Thyroid gland (tissue), 4 donors: ENCODE measurements at regions not wholly inside any gene's neighbourhood (a gene's known extent, or its start where the extent isn't known, plus 50 kb on each side); places are given as distances from the start of the nearest gene placed in this dataset.

Source experiments
- DNase-seq, 2 donors: peaks; one replicate each; pipeline ENCODE4 v3.0.0-alpha.2; 2019
- H3K27ac ChIP-seq, 3 donors: fragments of 200-600 bp; sonication (generic); 1 replicate in 2 of 3; 2 replicates in 1 of 3; pipeline ENCODE4 v1.5.1; 2016 to 2019; ENCODE audit warnings: mild to moderate bottlenecking in 1 of 3, moderate library complexity in 1 of 3
- H3K27me3 ChIP-seq: fragments of 200-600 bp; sonication (generic); one replicate; pipeline ENCODE4 v1.5.1; 2019
- H3K36me3 ChIP-seq, 2 donors: fragments of 200-600 bp; sonication (generic); one replicate each; pipeline ENCODE4 v1.5.1; 2016 to 2019
- H3K4me1 ChIP-seq, 2 donors: fragments of 200-600 bp; sonication (generic); one replicate each; pipeline ENCODE4 v1.5.1; 2017 to 2019
- H3K4me3 ChIP-seq, 3 donors: fragments of 200-600 bp; sonication (generic); replicated peaks in 1 of 3; 1 replicate in 2 of 3; 2 replicates in 1 of 3; pipeline ENCODE4 v1.5.1; 2016; ENCODE audit warnings: mild to moderate bottlenecking in 1 of 3
- H3K9me3 ChIP-seq: fragments of 200-600 bp; sonication (generic); one replicate; pipeline ENCODE4 v1.5.1; 2017
- POLR2A ChIP-seq, 2 donors: fragments of 450-650 bp; IDR thresholded peaks; one replicate each; pipeline ENCODE4 v1.6.1; 2017; ENCODE audit warnings: antibody characterized with exemption in 2 of 2, mild to moderate bottlenecking in 2 of 2, moderate library complexity in 1 of 2
- WGBS, 2 donors: methylation state at CpG; one replicate each; pipeline ENCODE4 v1.1.5; 2017; 5-methylcytosine and 5-hydroxymethylcytosine counted together
- intact Hi-C: fragments of 100-400 bp; cut with DNase I; formaldehyde crosslinking; loops from one replicate; pipeline ENCODE4 v1.15.1; 2023
- TF ChIP-seq, protein P1 (sequence below), 6 experiments: fragments of 200-600 bp in 3 of 6; fragments of 450-650 bp in 3 of 6; sonication (generic) in 3 of 6; IDR thresholded peaks; one replicate each; pipeline ENCODE4 v1.5.1; 2016 to 2019; ENCODE audit warnings: antibody characterized with exemption in 6 of 6, mild to moderate bottlenecking in 2 of 6, inconsistent platforms in 1 of 6, moderate library complexity in 1 of 6

DNA sequence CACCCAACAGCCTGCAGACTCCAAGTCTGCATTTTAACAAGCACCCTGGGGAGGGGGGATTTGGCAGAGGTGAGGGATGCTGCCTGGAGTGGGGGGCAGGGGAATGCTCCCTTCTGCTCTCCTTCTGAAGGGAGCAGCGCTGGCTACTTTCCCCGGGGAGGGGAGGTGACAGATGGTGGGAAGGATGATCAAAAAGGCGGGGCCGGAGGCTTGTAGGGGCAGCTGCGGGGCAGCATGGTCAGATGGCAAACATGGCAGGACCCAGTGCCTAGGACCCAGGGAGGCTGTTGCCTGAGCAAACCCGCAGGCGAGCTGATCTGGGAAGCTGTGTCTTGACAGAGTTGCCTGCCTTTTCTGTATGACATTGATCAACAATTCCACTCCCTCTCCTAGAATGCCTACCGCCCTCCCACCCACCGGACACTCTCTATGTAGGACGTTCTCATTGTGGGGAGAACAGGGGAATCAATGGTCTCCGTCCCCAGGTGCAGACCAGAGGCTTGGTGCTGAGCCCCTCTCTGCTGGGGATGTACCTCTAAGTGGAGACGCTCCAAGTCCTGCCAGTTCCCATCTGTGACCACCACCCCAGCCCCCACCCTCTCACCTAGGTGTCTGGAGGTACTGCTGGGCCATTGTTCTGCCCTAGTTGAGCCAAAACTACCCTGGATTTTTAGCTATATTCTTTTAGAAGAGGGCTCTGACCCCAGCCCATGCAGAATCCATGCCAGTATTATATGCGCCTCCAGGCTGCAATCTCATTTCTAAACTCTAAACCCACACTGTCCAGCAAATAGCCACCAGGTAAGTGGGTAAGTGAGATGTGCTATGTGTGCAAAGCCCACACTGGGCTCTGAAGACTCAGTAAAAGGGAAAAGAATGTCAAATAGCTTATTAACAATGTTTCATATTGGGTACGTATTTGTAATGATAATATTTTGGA lies 89.7 kb upstream of the SEC11C start:
- Histone ChIP-seq H3K27me3 (no peaks in the 10 kb centered on the region), H3K36me3 (no peaks in the 10 kb centered on the region), H3K27ac (no peak overlapping the region), H3K4me1 (peaks cover 19 to 31% of the 10 kb centered on the region in 2 donors), H3K9me3 (no peaks in the 10 kb centered on the region), H3K4me3 (no peak overlapping the region)
- 83 to 88% methylated on average over 11 to 14 of the region's 14 CpGs for WGBS, 2 donors
- no peak for DNase-seq
- intact Hi-C loops = loop anchor here (10.0 kb wide), 2 partner anchors 45 to 195 kb away; no protein-coding TSS in a partner anchor
- no peak for TF ChIP-seq POLR2A (IDR thresholded peaks at IDR 0.05)
- TF ChIP-seq, protein P1, sequence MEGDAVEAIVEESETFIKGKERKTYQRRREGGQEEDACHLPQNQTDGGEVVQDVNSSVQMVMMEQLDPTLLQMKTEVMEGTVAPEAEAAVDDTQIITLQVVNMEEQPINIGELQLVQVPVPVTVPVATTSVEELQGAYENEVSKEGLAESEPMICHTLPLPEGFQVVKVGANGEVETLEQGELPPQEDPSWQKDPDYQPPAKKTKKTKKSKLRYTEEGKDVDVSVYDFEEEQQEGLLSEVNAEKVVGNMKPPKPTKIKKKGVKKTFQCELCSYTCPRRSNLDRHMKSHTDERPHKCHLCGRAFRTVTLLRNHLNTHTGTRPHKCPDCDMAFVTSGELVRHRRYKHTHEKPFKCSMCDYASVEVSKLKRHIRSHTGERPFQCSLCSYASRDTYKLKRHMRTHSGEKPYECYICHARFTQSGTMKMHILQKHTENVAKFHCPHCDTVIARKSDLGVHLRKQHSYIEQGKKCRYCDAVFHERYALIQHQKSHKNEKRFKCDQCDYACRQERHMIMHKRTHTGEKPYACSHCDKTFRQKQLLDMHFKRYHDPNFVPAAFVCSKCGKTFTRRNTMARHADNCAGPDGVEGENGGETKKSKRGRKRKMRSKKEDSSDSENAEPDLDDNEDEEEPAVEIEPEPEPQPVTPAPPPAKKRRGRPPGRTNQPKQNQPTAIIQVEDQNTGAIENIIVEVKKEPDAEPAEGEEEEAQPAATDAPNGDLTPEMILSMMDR (IDR thresholded peaks at IDR 0.05) = no peak

DNA sequence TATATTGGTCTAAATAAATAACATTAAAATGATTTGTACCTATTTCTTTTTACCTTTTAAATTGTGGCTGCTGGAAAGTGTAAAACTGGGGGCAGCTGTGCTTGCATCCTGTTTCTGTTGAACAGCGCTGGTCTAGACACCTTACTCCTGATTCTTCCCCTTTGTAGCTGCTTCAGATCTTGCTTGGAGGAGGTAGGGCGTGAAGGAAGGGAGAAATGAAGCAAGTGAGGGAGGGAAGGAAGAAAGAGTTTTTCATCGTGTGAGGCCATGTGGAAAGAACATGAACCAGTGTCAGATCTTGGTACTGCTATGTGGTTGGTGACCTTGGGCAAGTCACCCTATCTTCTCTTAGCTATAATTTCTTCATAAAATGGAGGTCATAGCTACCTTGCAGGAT lies 89.0 kb upstream of the SEC11C start:
- TF ChIP-seq, protein P1 (IDR thresholded peaks at IDR 0.05) = no peak
- TF ChIP-seq POLR2A (IDR thresholded peaks at IDR 0.05) = no peak
- Histone ChIP-seq H3K36me3 (no peaks in the 10 kb centered on the region), H3K4me3 (no peak overlapping the region), H3K4me1 (peaks cover 25 to 35% of the 10 kb centered on the region in 2 donors), H3K9me3 (no peaks in the 10 kb centered on the region), H3K27ac (no peak overlapping the region), H3K27me3 (no peaks in the 10 kb centered on the region)
- intact Hi-C loops = loop anchor here (10.0 kb wide), 2 partner anchors 46 to 196 kb away; no protein-coding TSS in a partner anchor
- no peak for DNase-seq
- WGBS, 2 donors = 88 to 90% methylated on average over 3 of the region's 3 CpGs

DNA sequence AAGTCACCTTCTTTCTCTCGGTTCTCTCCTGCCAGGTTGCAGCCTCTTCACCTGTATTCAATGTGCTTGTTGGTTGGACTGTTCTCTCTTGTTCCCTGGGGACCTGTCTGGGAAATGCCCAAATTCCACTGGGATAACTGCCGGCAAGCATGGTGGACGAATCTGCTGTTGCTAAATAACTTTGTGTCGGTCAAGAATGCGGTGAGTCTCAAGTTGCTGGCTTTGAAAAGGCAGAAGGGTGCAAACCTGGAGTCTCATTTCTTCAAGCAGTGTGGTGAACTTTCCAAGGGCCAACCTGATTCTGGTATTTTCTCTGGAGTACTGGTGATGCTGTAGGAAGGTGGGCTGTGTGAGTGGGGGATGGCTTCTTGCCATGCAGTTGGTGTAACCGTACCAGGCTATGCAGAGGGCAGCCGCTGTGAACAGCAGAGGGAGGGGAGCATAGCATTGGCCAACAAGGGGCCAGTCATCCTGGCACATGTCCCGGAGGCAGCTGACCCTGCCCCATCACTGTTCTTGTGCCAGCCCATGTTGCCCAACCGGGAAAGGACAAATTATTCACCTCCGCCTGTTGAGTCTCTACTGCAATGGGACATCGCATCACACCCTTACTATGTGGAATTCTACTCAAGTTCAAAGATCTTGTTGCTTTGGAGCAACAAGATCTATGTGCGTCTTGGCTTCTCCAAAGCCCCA lies 88.1 kb upstream of the SEC11C start:
- no peaks in the 10 kb centered on the region for H3K27me3 ChIP-seq
- WGBS, 2 donors = 78 to 89% methylated on average over 11 to 12 of the region's 12 CpGs
- no peak for TF ChIP-seq POLR2A (IDR thresholded peaks at IDR 0.05)
- TF ChIP-seq, protein P1 (IDR thresholded peaks at IDR 0.05) = no peak
- peaks cover 25 to 35% of the 10 kb centered on the region in 2 donors for H3K4me1 ChIP-seq
- peak; percentile 27 to 39 for DNase-seq
- H3K36me3 ChIP-seq = no peaks in the 10 kb centered on the region
- no peaks in the 10 kb centered on the region for H3K9me3 ChIP-seq
- intact Hi-C loops = loop anchor here (10.0 kb wide), 2 partner anchors 47 to 197 kb away; no protein-coding TSS in a partner anchor
- no peak overlapping the region for H3K27ac ChIP-seq
- no peak overlapping the region for H3K4me3 ChIP-seq

DNA sequence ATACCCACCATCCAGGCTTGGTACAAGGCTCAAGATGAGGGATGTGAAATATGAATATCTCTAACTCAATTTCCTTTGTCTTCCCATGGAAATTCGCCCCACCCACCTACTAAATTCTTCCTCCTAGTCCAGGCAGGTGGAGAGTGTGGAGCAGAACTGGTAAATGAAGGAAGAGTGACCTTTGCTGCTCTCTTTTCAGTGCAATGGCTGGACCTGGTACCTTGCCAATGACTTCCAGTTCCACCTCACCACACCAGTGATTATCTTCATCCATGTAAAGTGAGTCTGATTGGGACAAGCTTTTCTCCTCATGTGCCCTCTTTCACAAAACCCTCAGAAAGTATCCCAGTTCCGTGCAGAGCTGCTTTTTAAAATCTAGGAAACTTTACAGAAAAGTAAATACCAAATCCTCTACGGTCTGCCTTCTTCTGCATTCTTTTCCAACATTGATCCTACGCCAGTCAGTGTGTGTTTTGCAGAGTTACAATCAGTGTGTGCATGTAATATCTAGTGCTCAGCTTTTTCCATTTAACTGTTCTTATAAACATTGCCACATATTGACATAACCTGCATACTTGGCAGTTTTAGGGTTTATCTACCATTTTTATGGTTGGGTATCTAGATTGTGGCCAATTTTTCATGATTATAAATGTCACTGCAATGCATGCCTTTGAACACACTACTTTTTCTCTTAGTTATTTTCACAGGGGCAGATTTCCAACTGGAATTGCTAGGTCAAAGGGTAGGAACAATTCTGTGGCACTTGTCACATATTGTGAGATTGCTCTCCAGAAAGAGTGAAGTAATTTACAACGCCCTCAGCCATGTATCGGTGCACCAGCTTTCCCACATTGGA lies 86.5 kb upstream of the SEC11C start:
- no peak overlapping the region for H3K4me3 ChIP-seq
- H3K27ac ChIP-seq = peak overlapping the region; percentile 34 to 69 (median 53)
- peaks cover 25 to 44% of the 10 kb centered on the region in 2 donors for H3K4me1 ChIP-seq
- H3K9me3 ChIP-seq = no peaks in the 10 kb centered on the region
- intact Hi-C loops = loop anchor here (10.0 kb wide), 2 partner anchors 48 to 198 kb away; no protein-coding TSS in a partner anchor
- peak; percentile 65 to 66 for DNase-seq
- 46 to 48% methylated on average over 6 of the region's 6 CpGs for WGBS, 2 donors
- H3K27me3 ChIP-seq = no peaks in the 10 kb centered on the region
- TF ChIP-seq, protein P1 (IDR thresholded peaks at IDR 0.05) = no peak
- no peak for TF ChIP-seq POLR2A (IDR thresholded peaks at IDR 0.05)
- no peaks in the 10 kb centered on the region for H3K36me3 ChIP-seq
